Neuronal stem cell (in vitro differentiated cells): ENCODE measurements at regions not wholly inside any gene's neighbourhood (a gene's known extent, or its start where the extent isn't known, plus 50 kb on each side); places are given as distances from the start of the nearest gene placed in this dataset.

Experiments
- DNase-seq: peaks from one replicate; pipeline ENCODE4 v3.0.0-alpha.2; 2013; ENCODE audit warnings: low spot score
- H2AFZ ChIP-seq: one replicate; pipeline ENCODE4 v1.6.1; 2013; ENCODE audit warnings: mild to moderate bottlenecking, low read length, inconsistent platforms
- H2AK5ac ChIP-seq: 2 replicates; pipeline ENCODE4 v1.6.1; 2013; ENCODE audit warnings: low read depth, mild to moderate bottlenecking, inconsistent platforms, low read length, moderate library complexity, mixed read lengths
- H2BK120ac ChIP-seq: 2 replicates; pipeline ENCODE4 v1.6.1; 2013; ENCODE audit warnings: low read depth, mild to moderate bottlenecking, inconsistent platforms, low read length, moderate library complexity, mixed read lengths
- H2BK12ac ChIP-seq: one replicate; pipeline ENCODE4 v1.6.1; 2013; ENCODE audit warnings: low read length, inconsistent platforms
- H2BK15ac ChIP-seq: 2 replicates; pipeline ENCODE4 v1.6.1; 2013; ENCODE audit warnings: mild to moderate bottlenecking, low read length, inconsistent platforms, mixed read lengths
- H2BK5ac ChIP-seq: one replicate; pipeline ENCODE4 v1.6.1; 2013; ENCODE audit warnings: inconsistent platforms, mild to moderate bottlenecking, low read length, moderate library complexity
- H3K14ac ChIP-seq: one replicate; pipeline ENCODE4 v1.6.1; 2013; ENCODE audit warnings: low read length, inconsistent platforms
- H3K18ac ChIP-seq: 2 replicates; pipeline ENCODE4 v1.6.1; 2013; ENCODE audit warnings: low read length, inconsistent platforms
- H3K23ac ChIP-seq: 2 replicates; pipeline ENCODE4 v1.6.1; 2013; ENCODE audit warnings: low read depth, mild to moderate bottlenecking, mixed read lengths, low read length, inconsistent platforms; ENCODE audit not compliant: poor library complexity
- H3K27ac ChIP-seq: replicated peaks from 3 replicates; pipeline ENCODE4 v1.5.1; 2013; ENCODE audit warnings: low read length, inconsistent platforms
- H3K27me3 ChIP-seq, 3 experiments: 2 replicates each; pipeline ENCODE4 v1.6.1; 2013; ENCODE audit warnings: low read length in 3 of 3, mild to moderate bottlenecking in 2 of 3, inconsistent platforms in 1 of 3, low read depth in 1 of 3, mixed read lengths in 1 of 3, moderate library complexity in 1 of 3; ENCODE audit not compliant: control insufficient read depth in 3 of 3, insufficient read depth in 3 of 3
- H3K36me3 ChIP-seq, 2 donors: replicated peaks in 1 of 2; 2 replicates each; pipeline ENCODE4 v1.6.1; 2013; ENCODE audit warnings: low read length in 2 of 2; ENCODE audit not compliant: control insufficient read depth in 2 of 2, insufficient read depth in 2 of 2
- H3K4ac ChIP-seq: 2 replicates; pipeline ENCODE4 v1.6.1; 2013; ENCODE audit warnings: inconsistent platforms, mild to moderate bottlenecking, low read length, moderate library complexity
- H3K4me1 ChIP-seq, 2 donors: 1 replicate in 1 of 2; 2 replicates in 1 of 2; pipeline ENCODE4 v1.6.1; 2013; ENCODE audit warnings: low read length in 2 of 2, low read depth in 1 of 2; ENCODE audit not compliant: control insufficient read depth in 2 of 2, insufficient read depth in 1 of 2
- H3K4me2 ChIP-seq: one replicate; pipeline ENCODE4 v1.6.1; 2013; ENCODE audit warnings: mild to moderate bottlenecking, low read length, inconsistent platforms; ENCODE audit not compliant: insufficient read depth, poor library complexity, severe bottlenecking
- H3K4me3 ChIP-seq, 2 donors: 2 replicates each; pipeline ENCODE4 v1.5.1; 2013; ENCODE audit warnings: low read length in 2 of 2, mild to moderate bottlenecking in 2 of 2, inconsistent platforms in 1 of 2, moderate library complexity in 1 of 2
- H3K79me1 ChIP-seq: one replicate; pipeline ENCODE4 v1.6.1; 2013; ENCODE audit warnings: low read depth, mild to moderate bottlenecking, inconsistent platforms, low read length, moderate library complexity
- H3K9ac ChIP-seq: one replicate; pipeline ENCODE4 v1.6.1; 2013; ENCODE audit warnings: mild to moderate bottlenecking, low read depth, low read length, inconsistent platforms; ENCODE audit not compliant: poor library complexity
- H3K9me3 ChIP-seq, 2 donors: replicated peaks in 1 of 2; 2 replicates each; pipeline versions ENCODE3 to v1.6.1; 2013; ENCODE audit warnings: low read length in 2 of 2, mild to moderate bottlenecking in 2 of 2, inconsistent platforms in 1 of 2, low read depth in 1 of 2, mixed read lengths in 1 of 2, moderate library complexity in 1 of 2; ENCODE audit not compliant: control insufficient read depth in 2 of 2, insufficient read depth in 1 of 2
- H4K8ac ChIP-seq: one replicate; pipeline ENCODE4 v1.6.1; 2013; ENCODE audit warnings: low read depth, mild to moderate bottlenecking, inconsistent platforms, low read length, moderate library complexity
- H4K91ac ChIP-seq: one replicate; pipeline ENCODE4 v1.6.1; 2013; ENCODE audit warnings: low read length, low read depth, mild to moderate bottlenecking, inconsistent platforms; ENCODE audit not compliant: poor library complexity
- WGBS, 2 donors: extraction: QIAGEN DNeasy Blood & Tissue Kit; methylation state at CpG; one replicate each; pipeline ENCODE4 v1.1.7; 2013; ENCODE audit warnings: missing lambda C conversion rate in 2 of 2, mixed read lengths in 1 of 2; ENCODE audit not compliant: insufficient read length in 2 of 2, insufficient replicate concordance in 1 of 2; ENCODE audit errors: extremely low coverage in 2 of 2; 5-methylcytosine and 5-hydroxymethylcytosine counted together

GRCh38 chr5:108515517-108516105 is 133.7 kb upstream of the FBXL17 start:
- H3K27ac ChIP-seq: no peak overlapping the region

GRCh38 chr5:108508979-108509378 is 127.1 kb upstream of the FBXL17 start:
- Histone ChIP-seq H3K9me3 (no peaks in the 10 kb centered on the region), H2BK120ac (no peak overlapping the region), H3K18ac (no peak overlapping the region), H4K91ac (no peak overlapping the region), H3K14ac (no peak overlapping the region), H3K4me2 (no peak overlapping the region), H3K36me3 (no peaks in the 10 kb centered on the region), H2BK12ac (no peak overlapping the region), H2AK5ac (no peak overlapping the region), H2BK15ac (no peak overlapping the region), H2BK5ac (no peak overlapping the region), H3K23ac (no peak overlapping the region), H3K27ac (no peak overlapping the region), H3K4me3 (no peak overlapping the region), H3K4me1 (no peaks in the 10 kb centered on the region), H3K27me3 (no peaks in the 10 kb centered on the region), H4K8ac (no peak overlapping the region), H3K79me1 (no peaks in the 10 kb centered on the region), H3K4ac (no peak overlapping the region), H2AFZ (no peak overlapping the region), H3K9ac (no peak overlapping the region)
- no peak for DNase-seq
- no CpG with 5 or more reads among the region's 3 CpGs for WGBS, 2 donors

More at GRCh38 chr5:108515517-108516105, 133.7 kb upstream of the FBXL17 start:
- H3K4me2 ChIP-seq: no peak overlapping the region
- H4K8ac ChIP-seq: no peak overlapping the region
- no peak overlapping the region for H3K14ac ChIP-seq
- H3K4me1 ChIP-seq: no peaks in the 10 kb centered on the region
- no CpG with 5 or more reads among the region's 1 CpG for WGBS, 2 donors
- no peaks in the 10 kb centered on the region for H3K36me3 ChIP-seq
- no peaks in the 10 kb centered on the region for H3K27me3 ChIP-seq
- no peak overlapping the region for H3K23ac ChIP-seq
- no peak for DNase-seq
- H2BK15ac ChIP-seq: no peak overlapping the region
- no peaks in the 10 kb centered on the region for H3K79me1 ChIP-seq
- H2BK120ac ChIP-seq: no peak overlapping the region
- no peak overlapping the region for H2BK12ac ChIP-seq
- H3K9me3 ChIP-seq: no peaks in the 10 kb centered on the region
- no peak overlapping the region for H3K4ac ChIP-seq
- no peak overlapping the region for H2BK5ac ChIP-seq
- H2AK5ac ChIP-seq: no peak overlapping the region
- H2AFZ ChIP-seq: no peak overlapping the region
- no peak overlapping the region for H3K4me3 ChIP-seq
- H4K91ac ChIP-seq: no peak overlapping the region
- H3K18ac ChIP-seq: no peak overlapping the region
- no peak overlapping the region for H3K9ac ChIP-seq

- H3K36me3 ChIP-seq: no peaks in the 10 kb centered on the region
- H2AFZ ChIP-seq: no peak overlapping the region
- no peak overlapping the region for H3K4me2 ChIP-seq
- H2AK5ac ChIP-seq: no peak overlapping the region
- no CpG with 5 or more reads among the region's 2 CpGs for WGBS, 2 donors
- no peak overlapping the region for H3K9ac ChIP-seq
- H3K9me3 ChIP-seq: no peaks in the 10 kb centered on the region
- H3K27ac ChIP-seq: no peak overlapping the region
- no peak overlapping the region for H2BK5ac ChIP-seq
- H2BK15ac ChIP-seq: no peak overlapping the region
- H3K27me3 ChIP-seq: no peaks in the 10 kb centered on the region
- H2BK120ac ChIP-seq: no peak overlapping the region
- H4K8ac ChIP-seq: no peak overlapping the region
- no peak overlapping the region for H3K23ac ChIP-seq
- H4K91ac ChIP-seq: no peak overlapping the region
- no peak overlapping the region for H3K4me3 ChIP-seq
- H3K18ac ChIP-seq: no peak overlapping the region
- no peak overlapping the region for H2BK12ac ChIP-seq
- no peaks in the 10 kb centered on the region for H3K79me1 ChIP-seq
- H3K4me1 ChIP-seq: no peaks in the 10 kb centered on the region
- H3K4ac ChIP-seq: no peak overlapping the region
- DNase-seq: no peak
- H3K14ac ChIP-seq: no peak overlapping the region
These were observed 125.7 kb upstream of the FBXL17 start for GRCh38 chr5:108507631-108508030.

GRCh38 chr5:108505608-108506007 is 123.7 kb upstream of the FBXL17 start:
- no peak for DNase-seq
- H3K4me2 ChIP-seq: no peak overlapping the region
- H3K14ac ChIP-seq: no peak overlapping the region
- H3K4me3 ChIP-seq: no peak overlapping the region
- no peak overlapping the region for H2BK12ac ChIP-seq
- H3K4ac ChIP-seq: no peak overlapping the region
- no peak overlapping the region for H3K18ac ChIP-seq
- no peaks in the 10 kb centered on the region for H3K27me3 ChIP-seq
- H2BK15ac ChIP-seq: no peak overlapping the region
- no peaks in the 10 kb centered on the region for H3K4me1 ChIP-seq
- H2AFZ ChIP-seq: no peak overlapping the region
- no peak overlapping the region for H3K23ac ChIP-seq
- H4K8ac ChIP-seq: no peak overlapping the region
- H2AK5ac ChIP-seq: no peak overlapping the region
- H3K36me3 ChIP-seq: no peaks in the 10 kb centered on the region
- no peak overlapping the region for H3K9ac ChIP-seq
- no peak overlapping the region for H2BK5ac ChIP-seq
- no peaks in the 10 kb centered on the region for H3K79me1 ChIP-seq
- H4K91ac ChIP-seq: no peak overlapping the region
- WGBS, 2 donors: no CpG with 5 or more reads among the region's 2 CpGs
- H2BK120ac ChIP-seq: no peak overlapping the region
- no peak overlapping the region for H3K27ac ChIP-seq
- H3K9me3 ChIP-seq: no peaks in the 10 kb centered on the region
